Right lung (tissue), 2 donors: ENCODE measurements at regions not wholly inside any gene's neighbourhood (a gene's known extent, or its start where the extent isn't known, plus 50 kb on each side); places are given as distances from the start of the nearest gene placed in this dataset.
"Not testable (repeated sequence)": the region's sequence is repeated elsewhere in the genome, so short reads cannot be mapped to it uniquely, and the experiment has no call there.

ENCODE experiments used
- DNase-seq, 2 donors: peaks; one replicate each; pipeline ENCODE4 v3.0.0-alpha.2; 2013

GRCh38 chr2:87262184-87262702, 240.6 kb upstream of the PLGLB1 start:
- not testable (repeated sequence) for DNase-seq

- DNase-seq: not testable (repeated sequence)
Observed at GRCh38 chr2:87263868-87264518, 242.3 kb upstream of the PLGLB1 start.

GRCh38 chr2:87275192-87275591, 253.5 kb upstream of the PLGLB1 start:
- DNase-seq: not testable (repeated sequence)

- DNase-seq: not testable (repeated sequence)
Observed at GRCh38 chr2:87275974-87276629, 254.5 kb upstream of the PLGLB1 start.

- not testable (repeated sequence) for DNase-seq
Observed at GRCh38 chr2:87276673-87277072, 255.0 kb upstream of the PLGLB1 start.

GRCh38 chr2:87277734-87278133, 256.1 kb upstream of the PLGLB1 start:
- DNase-seq: not testable (repeated sequence)

GRCh38 chr2:87280596-87281355, 259.1 kb upstream of the PLGLB1 start:
- DNase-seq: not testable (repeated sequence)

- DNase-seq: not testable (repeated sequence)
Observed at GRCh38 chr2:87283735-87284470, 262.3 kb upstream of the PLGLB1 start.

- not testable (repeated sequence) for DNase-seq
Observed at GRCh38 chr2:87284471-87284772, 262.8 kb upstream of the PLGLB1 start.

- not testable (repeated sequence) for DNase-seq
Observed at GRCh38 chr2:87285139-87285538, 263.5 kb upstream of the PLGLB1 start.

GRCh38 chr2:87290566-87291307, 269.1 kb upstream of the PLGLB1 start:
- DNase-seq: not testable (repeated sequence)

- DNase-seq: not testable (repeated sequence)
Observed at GRCh38 chr2:87291400-87292200, 270.0 kb upstream of the PLGLB1 start.

- DNase-seq: not testable (repeated sequence)
Observed at GRCh38 chr2:87293931-87294594, 272.4 kb upstream of the PLGLB1 start.

- DNase-seq: not testable (repeated sequence)
Observed at GRCh38 chr2:87295135-87295534, 273.5 kb upstream of the PLGLB1 start.

- DNase-seq: not testable (repeated sequence)
Observed at GRCh38 chr2:87301349-87301748, 279.7 kb upstream of the PLGLB1 start.

- not testable (repeated sequence) for DNase-seq
Observed at GRCh38 chr2:87301871-87302270, 280.2 kb upstream of the PLGLB1 start.

GRCh38 chr2:87308621-87309020, 287.0 kb upstream of the PLGLB1 start:
- DNase-seq: not testable (repeated sequence)

- DNase-seq: not testable (repeated sequence)
Observed at GRCh38 chr2:87309785-87310184, 288.1 kb upstream of the PLGLB1 start.

- not testable (repeated sequence) for DNase-seq
Observed at GRCh38 chr2:87311896-87312441, 290.3 kb upstream of the PLGLB1 start.
